ENCODE measurements at regions not wholly inside any gene's neighbourhood (a gene's known extent, or its start where the extent isn't known, plus 50 kb on each side); places are given as distances from the start of the nearest gene placed in this dataset.

- no peaks in the 10 kb centered on the region for H3K36me3 Mint-ChIP-seq (ENCODE audit: unreplicated experiment)
- DNase-seq: no peak
- no peaks in the 10 kb centered on the region for H3K9me3 Mint-ChIP-seq (ENCODE audit: unreplicated experiment)
- no peak overlapping the region for H3K4me3 Mint-ChIP-seq (ENCODE audit: unreplicated experiment)
- no peak overlapping the region for H3K27ac Mint-ChIP-seq (ENCODE audit: unreplicated experiment)
- TF ChIP-seq CTCF (IDR thresholded peaks at IDR 0.05; ENCODE audit: partially characterized antibody, unreplicated experiment): no peak
- peaks cover 2% of the 10 kb centered on the region for H3K27me3 Mint-ChIP-seq (ENCODE audit: unreplicated experiment)
- H3K4me1 Mint-ChIP-seq (ENCODE audit: low read depth, unreplicated experiment): no peaks in the 10 kb centered on the region
These were observed 977.6 kb downstream of the MCTP2 start for GRCh38 chr15:95208988-95209387.

- no peak for TF ChIP-seq CTCF (IDR thresholded peaks at IDR 0.05; ENCODE audit: partially characterized antibody, unreplicated experiment)
- DNase-seq: no peak
- Mint-ChIP-seq H3K36me3 (ENCODE audit: unreplicated experiment) (no peaks in the 10 kb centered on the region), H3K27ac (ENCODE audit: unreplicated experiment) (no peak overlapping the region), H3K9me3 (ENCODE audit: unreplicated experiment) (no peaks in the 10 kb centered on the region), H3K4me3 (ENCODE audit: unreplicated experiment) (no peak overlapping the region), H3K27me3 (ENCODE audit: unreplicated experiment) (peaks cover under 1% of the 10 kb centered on the region), H3K4me1 (ENCODE audit: low read depth, unreplicated experiment) (no peaks in the 10 kb centered on the region)
These were observed 979.1 kb downstream of the MCTP2 start for GRCh38 chr15:95210436-95210981.

GRCh38 chr15:95215017-95215416 lies 983.7 kb downstream of the MCTP2 start:
- TF ChIP-seq CTCF (IDR thresholded peaks at IDR 0.05; ENCODE audit: partially characterized antibody, unreplicated experiment): no peak
- H3K4me3 Mint-ChIP-seq (ENCODE audit: unreplicated experiment): no peak overlapping the region
- no peaks in the 10 kb centered on the region for H3K36me3 Mint-ChIP-seq (ENCODE audit: unreplicated experiment)
- no peak overlapping the region for H3K27ac Mint-ChIP-seq (ENCODE audit: unreplicated experiment)
- H3K4me1 Mint-ChIP-seq (ENCODE audit: low read depth, unreplicated experiment): no peaks in the 10 kb centered on the region
- H3K27me3 Mint-ChIP-seq (ENCODE audit: unreplicated experiment): peaks cover 1% of the 10 kb centered on the region
- H3K9me3 Mint-ChIP-seq (ENCODE audit: unreplicated experiment): no peaks in the 10 kb centered on the region
- no peak for DNase-seq

GRCh38 chr15:95226835-95227234 lies 995.5 kb downstream of the MCTP2 start:
- no peak for TF ChIP-seq CTCF (IDR thresholded peaks at IDR 0.05; ENCODE audit: partially characterized antibody, unreplicated experiment)
- no peak overlapping the region for H3K27ac Mint-ChIP-seq (ENCODE audit: unreplicated experiment)
- H3K36me3 Mint-ChIP-seq (ENCODE audit: unreplicated experiment): no peaks in the 10 kb centered on the region
- no peaks in the 10 kb centered on the region for H3K9me3 Mint-ChIP-seq (ENCODE audit: unreplicated experiment)
- no peak for DNase-seq
- no peak overlapping the region for H3K4me3 Mint-ChIP-seq (ENCODE audit: unreplicated experiment)
- H3K27me3 Mint-ChIP-seq (ENCODE audit: unreplicated experiment): peaks cover 3% of the 10 kb centered on the region
- no peaks in the 10 kb centered on the region for H3K4me1 Mint-ChIP-seq (ENCODE audit: low read depth, unreplicated experiment)

GRCh38 chr15:95227235-95227634 lies 995.9 kb downstream of the MCTP2 start:
- Mint-ChIP-seq H3K27me3 (ENCODE audit: unreplicated experiment) (peaks cover 3% of the 10 kb centered on the region), H3K4me3 (ENCODE audit: unreplicated experiment) (no peak overlapping the region), H3K4me1 (ENCODE audit: low read depth, unreplicated experiment) (no peaks in the 10 kb centered on the region), H3K27ac (ENCODE audit: unreplicated experiment) (no peak overlapping the region), H3K9me3 (ENCODE audit: unreplicated experiment) (no peaks in the 10 kb centered on the region), H3K36me3 (ENCODE audit: unreplicated experiment) (no peaks in the 10 kb centered on the region)
- no peak for DNase-seq
- no peak for TF ChIP-seq CTCF (IDR thresholded peaks at IDR 0.05; ENCODE audit: partially characterized antibody, unreplicated experiment)

Data from glutamatergic neuron (in vitro differentiated cells).